ENCODE measurements at regions not wholly inside any gene's neighbourhood (a gene's known extent, or its start where the extent isn't known, plus 50 kb on each side); places are given as distances from the start of the nearest gene placed in this dataset.
A peak's percentile ranks its signal among the peaks of the same experiment; 100 is the strongest.
"Not testable (repeated sequence)": the region's sequence is repeated elsewhere in the genome, so short reads cannot be mapped to it uniquely, and the experiment has no call there.

DNA sequence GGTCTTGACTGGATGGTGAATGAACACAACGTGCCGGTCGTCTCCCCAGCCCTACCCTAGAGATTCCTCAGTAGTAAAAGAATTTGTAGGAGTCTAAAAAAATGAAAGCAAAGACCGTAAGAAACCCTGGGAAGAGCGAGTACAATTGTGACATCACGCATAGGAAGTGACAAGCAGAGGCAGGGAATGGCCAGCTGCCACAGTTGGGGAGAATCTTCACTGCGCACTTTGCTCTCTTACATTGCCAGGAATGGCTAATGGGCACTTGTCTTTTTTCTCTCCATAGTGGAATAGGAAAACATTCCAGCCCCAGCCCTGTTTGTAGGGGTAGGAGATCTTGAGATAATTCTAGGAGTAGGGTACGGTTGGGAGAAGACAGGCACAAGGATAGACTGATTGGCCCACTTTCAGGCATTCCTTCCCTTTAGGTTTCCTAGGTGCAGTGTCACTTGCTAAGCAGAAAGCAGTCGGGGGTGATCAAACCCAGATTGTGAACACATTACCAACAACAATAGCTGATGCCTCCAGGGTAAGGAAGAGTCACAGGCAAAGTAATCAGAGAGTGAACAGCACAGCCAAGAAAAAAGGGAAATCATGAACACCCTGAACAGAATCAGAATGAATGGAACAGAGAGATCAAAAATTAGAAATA lies 302.7 kb downstream of the MAN2A1 start:
- peak in 1 of 3 experiments; percentile 29 for DNase-seq

- DNase-seq = no peak
These were observed 304.4 kb downstream of the MAN2A1 start for GRCh38 chr5:109994135-109994534.

DNA sequence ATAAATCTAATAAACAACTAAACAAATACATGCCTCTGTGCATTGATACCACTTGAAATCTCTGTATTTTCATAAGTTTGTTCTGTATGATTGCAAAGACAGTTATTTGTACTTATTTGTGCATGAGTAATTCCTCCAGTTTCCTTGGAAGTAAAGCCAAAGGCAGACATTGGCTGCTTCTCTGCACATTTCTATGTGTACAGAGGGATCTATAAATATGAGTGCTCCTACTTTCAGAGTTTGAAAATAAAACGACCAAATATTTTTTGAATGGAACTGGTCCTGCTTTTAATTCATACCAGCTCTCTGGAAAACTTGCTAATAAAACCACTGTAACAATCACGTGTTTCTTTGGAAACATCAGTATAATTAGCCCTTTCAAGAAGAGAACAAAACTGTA lies 306.5 kb downstream of the MAN2A1 start:
- DNase-seq = no peak

- peak in 2 of 3 experiments; percentile 3 to 41 for DNase-seq
These were observed 307.4 kb downstream of the MAN2A1 start for GRCh38 chr5:109997161-109997560.

DNA sequence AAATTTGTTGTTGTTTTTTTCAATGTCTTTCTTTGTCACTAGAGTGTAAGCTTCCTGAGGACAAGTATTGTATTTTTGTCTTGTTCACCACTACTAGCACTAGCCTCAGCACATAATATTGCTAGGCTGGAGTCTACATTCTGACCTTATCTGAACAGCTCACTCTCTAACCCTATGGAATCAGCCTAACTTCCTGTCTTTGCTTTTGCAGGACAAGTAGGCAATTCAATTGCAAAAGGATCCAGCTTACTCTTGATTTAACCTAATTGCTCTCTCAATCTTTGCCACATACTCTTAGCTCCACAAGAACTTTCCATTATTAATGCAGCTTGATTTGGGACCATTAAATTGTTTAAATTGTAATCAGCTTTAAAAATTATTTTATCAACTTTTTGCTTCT lies 308.5 kb downstream of the MAN2A1 start:
- no peak for DNase-seq

GRCh38 chr5:109998726-109999125 lies 309.0 kb downstream of the MAN2A1 start:
- no peak for DNase-seq

DNA sequence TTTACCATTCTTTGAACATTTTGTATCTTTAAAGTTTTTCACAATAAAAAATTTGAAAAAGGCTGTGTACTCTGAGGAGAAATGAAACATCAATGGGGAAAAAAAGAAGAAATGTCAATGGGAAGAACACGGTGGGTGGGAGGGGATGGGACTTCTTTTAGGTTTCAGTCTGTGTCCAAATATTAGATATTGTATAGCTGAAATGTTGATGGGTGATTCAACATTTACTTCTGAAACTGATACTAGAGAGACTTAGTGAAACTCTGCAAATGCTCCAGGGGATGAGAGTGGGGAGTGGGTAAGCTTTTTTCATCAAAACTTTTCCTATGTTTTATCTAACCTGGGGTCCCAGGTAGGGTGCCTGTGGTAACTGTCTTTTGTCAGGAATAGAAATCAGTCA lies 311.9 kb downstream of the MAN2A1 start:
- DNase-seq = no peak

- no peak for DNase-seq
These were observed 312.9 kb downstream of the MAN2A1 start for GRCh38 chr5:110002652-110003051.

DNA sequence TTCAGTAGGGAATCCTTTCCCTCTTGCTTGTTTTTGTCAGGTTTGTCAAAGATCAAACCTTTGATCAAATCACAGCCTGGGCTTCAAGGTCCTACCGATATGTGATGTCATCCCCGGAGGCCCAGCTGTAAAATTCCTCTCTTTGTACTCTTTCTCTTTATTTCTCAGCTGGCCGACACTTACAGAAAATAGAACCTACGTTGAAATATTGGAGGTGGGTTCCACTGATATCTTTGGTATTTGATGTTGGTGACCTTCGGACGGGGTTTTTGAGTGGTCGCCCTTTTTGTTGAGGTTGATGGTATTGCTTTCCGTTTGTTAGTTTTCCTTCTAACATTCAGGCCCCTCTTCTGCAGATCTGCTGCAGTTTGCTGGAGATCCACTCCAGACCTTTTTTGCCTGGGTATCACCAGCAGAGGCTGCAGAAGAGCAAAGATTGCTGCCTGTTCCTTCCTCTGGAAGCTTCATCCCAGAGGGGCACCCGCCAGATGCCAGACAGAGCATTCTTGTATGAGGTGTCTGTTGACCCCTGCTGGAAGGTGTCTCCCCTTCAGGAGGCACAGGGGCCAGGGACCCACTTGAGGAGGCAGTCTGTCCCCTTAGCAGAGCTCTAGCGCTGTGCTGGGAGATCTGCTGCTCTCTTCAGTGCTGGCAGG lies 316.3 kb downstream of the MAN2A1 start:
- not testable (repeated sequence) for DNase-seq

GRCh38 chr5:110007101-110007500 lies 317.4 kb downstream of the MAN2A1 start:
- DNase-seq = no peak

GRCh38 chr5:110008131-110008530 lies 318.4 kb downstream of the MAN2A1 start:
- DNase-seq = no peak

- no peak for DNase-seq
These were observed 322.4 kb downstream of the MAN2A1 start for GRCh38 chr5:110012145-110012544.

DNA sequence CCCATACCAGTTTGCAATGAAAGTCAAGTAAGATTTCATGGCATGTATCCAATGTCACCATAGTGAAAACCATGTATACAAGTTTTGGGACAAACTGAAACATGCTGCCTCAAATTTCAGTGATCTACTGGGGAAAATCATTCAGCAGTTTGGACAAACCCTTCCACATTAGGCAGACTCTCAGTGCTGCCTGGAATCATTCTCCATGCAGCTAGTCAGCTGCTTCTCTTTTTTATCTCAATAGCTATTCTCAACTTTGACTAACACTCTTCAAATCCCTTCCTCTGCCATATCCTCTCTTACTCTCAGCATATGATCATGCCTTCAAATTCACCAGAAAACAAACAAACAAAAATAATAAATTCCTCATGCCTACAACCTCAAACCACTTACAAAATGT lies 323.3 kb downstream of the MAN2A1 start:
- no peak for DNase-seq

GRCh38 chr5:110017854-110018253 lies 328.1 kb downstream of the MAN2A1 start:
- no peak for DNase-seq

DNA sequence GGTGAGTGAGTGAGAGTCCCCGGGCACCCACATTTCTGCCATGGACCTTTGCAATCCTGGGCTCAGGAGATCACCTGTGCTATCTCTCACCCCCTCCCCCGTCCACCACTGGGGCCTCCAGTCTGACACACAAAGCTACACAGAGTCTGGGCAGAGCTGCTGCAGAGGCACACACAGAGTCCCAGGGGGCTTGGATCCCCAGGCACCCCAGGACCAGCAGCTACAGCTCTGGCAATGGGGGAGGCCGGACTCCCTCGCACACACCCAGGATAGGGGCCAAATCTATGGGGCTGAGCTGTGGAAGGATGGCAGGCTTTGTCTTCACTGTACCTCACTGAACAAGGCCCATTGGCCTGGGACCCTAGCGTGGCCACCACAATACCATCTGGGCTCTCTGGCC lies 328.8 kb downstream of the MAN2A1 start:
- no peak for DNase-seq

GRCh38 chr5:110019119-110019518 lies 329.4 kb downstream of the MAN2A1 start:
- no peak for DNase-seq

- no peak for DNase-seq
These were observed 330.1 kb downstream of the MAN2A1 start for GRCh38 chr5:110019780-110020179.

DNA sequence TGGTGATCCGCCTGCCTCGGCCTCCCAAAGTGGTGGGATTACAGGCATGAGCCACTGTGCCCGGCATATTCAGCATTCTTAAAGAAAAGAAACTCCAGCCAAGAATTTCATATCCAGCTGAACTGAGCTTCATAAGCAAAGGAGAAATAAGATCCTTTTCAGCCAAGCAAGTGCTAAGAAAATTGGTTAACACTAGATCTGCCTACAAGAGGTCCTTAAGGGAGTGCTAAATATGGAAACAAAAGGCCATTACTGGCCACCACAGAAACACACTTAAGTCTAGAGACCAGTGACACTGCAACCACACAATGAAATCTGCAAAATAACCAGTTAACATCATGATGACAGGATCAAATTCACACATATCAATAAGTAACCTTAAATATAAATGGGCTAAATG lies 331.5 kb downstream of the MAN2A1 start:
- DNase-seq = no peak

- no peak for DNase-seq
These were observed 335.4 kb downstream of the MAN2A1 start for GRCh38 chr5:110025160-110025559.

GRCh38 chr5:110027527-110028322 lies 338.0 kb downstream of the MAN2A1 start:
- no peak for DNase-seq

DNA sequence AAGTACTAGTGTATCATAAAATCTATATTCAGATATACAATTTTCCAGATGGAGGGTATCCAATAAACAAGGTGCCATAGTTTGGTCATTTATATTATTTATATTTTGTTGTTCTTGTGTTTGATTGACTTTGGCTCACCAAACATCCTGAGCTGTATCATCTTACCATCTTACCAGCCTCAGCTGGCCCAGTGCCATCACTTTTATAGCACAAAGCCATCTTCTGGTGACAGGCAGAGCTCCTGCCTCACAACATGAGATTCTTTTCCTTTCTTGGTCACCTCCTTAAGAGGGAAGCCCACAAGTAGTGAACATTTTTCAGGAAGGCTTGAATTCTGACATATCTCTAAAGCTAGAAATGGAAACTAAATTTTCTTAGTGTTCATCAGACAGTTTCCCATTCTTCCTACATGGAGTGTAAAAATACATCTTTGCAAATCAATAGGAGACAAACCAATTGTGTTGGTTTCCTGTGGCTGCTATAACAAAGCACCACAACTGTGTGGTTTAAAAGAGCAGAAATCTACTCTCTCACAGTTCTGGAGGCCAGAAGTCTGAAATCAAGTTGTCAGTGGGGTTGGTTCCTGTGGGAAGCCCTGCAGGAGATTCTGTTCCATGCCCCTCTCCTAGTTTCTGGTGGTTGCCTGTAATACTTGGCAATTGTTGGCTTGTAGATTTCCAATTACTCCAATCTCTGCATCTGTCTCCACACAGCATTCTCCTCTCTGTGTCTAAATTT lies 341.8 kb downstream of the MAN2A1 start:
- DNase-seq = peak in 2 of 3 experiments; percentile 2 to 11

GRCh38 chr5:110032376-110032775 lies 342.6 kb downstream of the MAN2A1 start:
- no peak for DNase-seq

GRCh38 chr5:110034056-110034600 lies 344.4 kb downstream of the MAN2A1 start:
- DNase-seq = no peak
